CD4-positive, alpha-beta T cell treated with Interleukin-2 at 100 ng/mL for 4 hours (primary cell): ENCODE measurements at regions not wholly inside any gene's neighbourhood (a gene's known extent, or its start where the extent isn't known, plus 50 kb on each side); places are given as distances from the start of the nearest gene placed in this dataset.

Experiments used
- DNase-seq: peaks from one replicate; pipeline ENCODE4 v3.0.0-alpha.2; 2020; ENCODE audit warnings: low spot score

DNA sequence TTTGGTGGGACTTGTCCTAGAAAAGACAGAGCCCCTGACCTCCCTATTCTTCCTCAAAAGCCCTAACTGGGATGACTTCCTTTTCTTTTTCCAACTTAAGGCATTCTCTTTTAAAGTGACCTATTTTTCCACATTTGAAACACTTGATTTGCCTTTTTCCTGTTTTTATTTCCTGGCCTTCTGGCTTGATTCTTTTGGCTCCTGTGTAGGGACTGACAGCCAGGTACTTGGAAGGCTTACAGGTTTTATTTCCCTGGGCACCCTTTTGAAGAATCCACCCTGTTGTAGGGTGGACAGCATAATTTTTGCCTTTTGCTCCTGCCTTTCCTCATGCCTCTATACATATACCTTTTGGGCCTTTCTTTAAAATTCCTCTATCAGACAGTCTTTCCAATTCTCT lies 271.0 kb upstream of the AMELY start:
- no peak for DNase-seq

DNA sequence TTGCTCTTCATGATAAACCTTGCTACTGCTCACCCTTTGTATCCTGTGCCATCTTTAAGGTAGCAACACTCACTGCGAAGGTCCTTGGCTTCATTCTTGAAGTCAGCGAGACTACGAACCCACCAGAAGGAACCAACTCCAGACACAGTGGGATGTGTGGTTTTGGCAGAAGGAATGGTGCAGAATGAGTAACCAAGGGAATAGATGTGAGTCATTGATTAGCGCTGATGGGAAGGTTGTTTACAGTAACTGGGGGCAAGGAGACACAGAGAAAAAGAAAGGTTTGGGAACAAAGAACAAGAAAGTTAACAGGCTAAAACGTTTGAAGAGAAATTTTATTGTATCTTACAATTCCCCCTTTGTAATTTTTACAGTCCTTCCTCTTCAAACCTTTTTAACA lies 266.1 kb upstream of the AMELY start:
- no peak for DNase-seq

DNA sequence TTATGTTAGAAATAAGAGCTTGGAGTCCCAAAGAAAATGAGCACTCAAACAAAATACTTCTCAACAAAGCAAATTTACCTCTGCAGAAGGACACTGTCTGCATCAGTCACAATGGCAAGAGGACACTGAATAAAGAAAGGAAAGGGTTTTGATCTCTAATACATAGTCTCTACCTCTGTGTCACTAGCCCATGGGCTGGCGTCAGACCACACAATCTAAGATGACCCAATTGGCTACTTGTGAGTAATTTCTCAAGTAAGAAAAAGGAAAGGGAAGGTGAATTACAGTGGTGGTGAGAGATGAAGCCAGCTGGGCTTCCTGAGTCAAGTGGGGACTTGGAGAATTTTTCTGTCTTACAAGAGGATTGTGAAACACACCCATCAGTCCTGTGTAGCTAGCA lies 257.9 kb upstream of the AMELY start:
- DNase-seq: no peak

DNA sequence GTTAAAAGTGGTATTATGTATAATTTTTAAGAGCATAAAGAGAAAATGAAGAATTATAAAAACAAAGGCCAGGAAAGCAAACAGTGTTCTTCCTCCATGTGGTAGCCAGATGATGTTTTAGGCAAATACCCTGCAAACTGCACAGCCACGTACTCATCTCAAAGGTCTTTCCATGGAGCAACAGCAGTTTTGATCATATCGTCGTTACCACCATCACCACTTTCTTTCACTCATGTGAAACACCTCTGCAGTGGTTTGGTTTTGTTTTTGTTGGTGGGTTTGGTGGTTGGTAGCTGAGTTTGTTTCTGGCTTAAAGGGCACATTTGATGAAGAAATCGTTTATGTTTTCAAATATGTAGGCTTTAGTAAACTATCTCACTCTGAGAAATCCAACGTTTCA lies 229.9 kb upstream of the AMELY start:
- DNase-seq: peak; percentile 15
